ENCODE measurements at regions not wholly inside any gene's neighbourhood (a gene's known extent, or its start where the extent isn't known, plus 50 kb on each side); places are given as distances from the start of the nearest gene placed in this dataset.
"Not testable (repeated sequence)": the region's sequence is repeated elsewhere in the genome, so short reads cannot be mapped to it uniquely, and the experiment has no call there.

DNA sequence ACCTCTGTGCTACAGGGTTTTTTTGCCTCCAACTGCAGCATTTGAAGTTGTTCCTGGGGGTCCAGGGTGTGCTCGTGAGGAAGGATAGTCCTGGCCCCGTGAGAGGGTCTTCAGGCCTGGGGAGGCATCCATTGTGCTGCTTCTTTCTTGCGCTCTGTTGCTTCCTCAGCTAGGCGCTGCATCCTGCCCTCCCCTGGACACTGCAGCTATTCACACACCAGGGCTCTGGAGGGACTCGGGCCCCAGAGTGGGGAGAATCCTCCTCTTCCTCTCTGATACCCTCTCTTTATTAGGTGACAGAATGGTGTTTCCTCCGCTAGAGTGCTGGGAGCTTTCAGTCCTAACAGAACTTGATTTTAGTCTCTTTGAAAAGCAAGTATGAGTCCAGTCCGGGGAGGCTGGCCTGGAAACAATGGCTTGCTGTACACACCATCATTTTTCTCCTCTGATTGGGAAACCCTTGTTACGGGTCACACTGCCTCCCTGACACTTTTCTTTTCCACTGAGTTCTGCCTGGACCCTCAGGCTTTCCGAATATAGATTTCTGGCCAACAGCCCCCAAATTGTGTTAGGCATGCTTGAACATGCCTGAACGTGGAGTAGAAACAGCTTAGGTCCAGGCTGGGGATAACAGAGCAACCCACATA, 81.4 kb upstream of the ELAC2 start:
- intact Hi-C loops (cut with DNase I, micrococcal nuclease): no loop called here
- Mint-ChIP-seq H3K27me3 (no peaks in the 10 kb centered on the region), H3K4me1 (no peaks in the 10 kb centered on the region), H3K27ac (no peak overlapping the region), H3K36me3 (ENCODE audit: low read depth) (no peaks in the 10 kb centered on the region), H3K4me3 (no peak overlapping the region), H3K9me3 (ENCODE audit: low read depth) (no peaks in the 10 kb centered on the region)
- CTCF ChIA-PET: interaction anchor here (0.7 kb wide), 1 partner anchor 1674 kb away, joined by 3 read pairs; no protein-coding TSS in a partner anchor
- no peak for ATAC-seq
- no peak for DNase-seq
- POLR2A ChIA-PET: no interaction called here

DNA sequence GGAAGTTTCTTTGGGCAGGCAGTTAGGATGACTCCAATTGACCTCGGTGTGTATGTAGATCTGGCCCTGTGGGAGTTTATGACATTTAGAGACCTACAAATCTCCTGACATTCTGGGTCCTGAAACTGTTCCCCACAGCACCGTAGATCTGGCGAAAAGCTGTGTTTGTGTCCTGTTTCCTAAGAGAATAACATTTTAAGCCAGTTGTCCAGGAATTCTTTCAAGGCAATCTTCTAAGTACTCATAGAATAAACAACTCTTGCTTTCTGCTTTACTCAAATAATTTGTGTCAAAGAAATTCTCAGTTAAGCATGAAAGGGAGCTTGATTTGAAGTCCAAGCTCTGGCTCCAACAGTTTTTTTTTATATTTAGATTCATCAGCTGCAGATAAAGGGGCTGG, 78.5 kb upstream of the ELAC2 start:
- H3K27me3 Mint-ChIP-seq: no peaks in the 10 kb centered on the region
- ChIA-PET CTCF (interaction anchor here (1.1 kb wide), 1 partner anchor 11 kb away, joined by 3 read pairs; no protein-coding TSS in a partner anchor), POLR2A (no interaction called here)
- DNase-seq: no peak
- H3K36me3 Mint-ChIP-seq (ENCODE audit: low read depth): no peaks in the 10 kb centered on the region
- no peak for ATAC-seq
- intact Hi-C loops (cut with DNase I, micrococcal nuclease): no loop called here
- no peak overlapping the region for H3K27ac Mint-ChIP-seq
- H3K9me3 Mint-ChIP-seq (ENCODE audit: low read depth): no peaks in the 10 kb centered on the region
- no peak overlapping the region for H3K4me3 Mint-ChIP-seq
- no peaks in the 10 kb centered on the region for H3K4me1 Mint-ChIP-seq

DNA sequence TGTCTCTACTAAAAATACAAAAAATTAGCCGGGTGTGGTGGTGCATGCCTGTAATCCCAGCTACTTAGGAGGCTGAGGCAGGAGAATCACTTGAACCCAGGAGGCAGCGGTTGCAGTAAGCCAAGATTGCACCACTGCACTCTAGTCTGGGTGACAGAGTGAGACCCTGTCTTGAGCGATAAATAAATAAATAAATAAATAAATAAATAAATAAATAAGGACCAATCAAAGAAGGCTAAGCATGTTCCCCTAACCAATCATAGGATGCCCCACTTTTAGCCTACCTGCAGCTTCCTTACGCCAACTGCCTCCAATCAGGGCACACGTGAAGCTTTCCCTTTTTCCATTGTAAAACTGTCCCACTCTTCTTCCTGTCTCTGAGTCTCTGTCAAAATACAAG, 74.2 kb upstream of the ELAC2 start:
- H3K36me3 Mint-ChIP-seq (ENCODE audit: low read depth); DNase-seq; ATAC-seq; intact Hi-C loops (cut with DNase I, micrococcal nuclease); H3K27me3 Mint-ChIP-seq; H3K4me3 Mint-ChIP-seq; H3K9me3 Mint-ChIP-seq (ENCODE audit: low read depth); H3K4me1 Mint-ChIP-seq; H3K27ac Mint-ChIP-seq; POLR2A ChIA-PET: not testable (repeated sequence)
- CTCF ChIA-PET: interaction anchor here (0.7 kb wide), 1 partner anchor 1835 kb away, joined by 3 read pairs; no protein-coding TSS in a partner anchor

DNA sequence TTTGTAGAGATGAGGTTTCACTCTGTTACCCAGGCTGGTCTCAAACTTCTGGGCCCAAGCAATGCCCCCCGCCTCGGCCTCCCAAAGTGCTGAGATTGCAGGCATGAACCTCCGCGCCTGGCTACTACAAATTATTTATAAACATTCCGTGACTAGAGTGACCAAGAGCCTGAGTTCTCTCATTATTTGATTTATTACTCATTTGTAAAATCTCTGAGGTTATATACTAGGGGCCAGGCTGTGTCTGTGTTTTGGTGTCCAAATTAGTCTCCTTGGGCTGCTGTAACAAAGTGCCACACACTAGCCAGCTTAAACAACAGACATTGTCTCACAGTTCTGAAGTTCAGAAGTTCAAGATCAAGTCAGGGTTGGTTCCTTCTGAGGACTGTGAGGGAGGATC, 70.8 kb upstream of the ELAC2 start:
- ChIA-PET POLR2A (no interaction called here), CTCF (no interaction called here)
- Mint-ChIP-seq H3K27ac (no peak overlapping the region), H3K4me3 (no peak overlapping the region), H3K27me3 (peaks cover 3% of the 10 kb centered on the region), H3K36me3 (ENCODE audit: low read depth) (no peaks in the 10 kb centered on the region), H3K4me1 (peaks cover 12% of the 10 kb centered on the region), H3K9me3 (ENCODE audit: low read depth) (no peaks in the 10 kb centered on the region)
- ATAC-seq (no peak), DNase-seq (no peak)
- intact Hi-C loops (cut with DNase I, micrococcal nuclease): no loop called here

- ATAC-seq (no peak), DNase-seq (no peak)
- Mint-ChIP-seq H3K27me3 (peaks cover 3% of the 10 kb centered on the region), H3K36me3 (ENCODE audit: low read depth) (no peaks in the 10 kb centered on the region), H3K9me3 (ENCODE audit: low read depth) (no peaks in the 10 kb centered on the region), H3K4me1 (peaks cover 12% of the 10 kb centered on the region), H3K4me3 (no peak overlapping the region), H3K27ac (no peak overlapping the region)
- CTCF ChIA-PET: no interaction called here
- POLR2A ChIA-PET: no interaction called here
- intact Hi-C loops (cut with DNase I, micrococcal nuclease): no loop called here
These were observed 70.0 kb upstream of the ELAC2 start for GRCh38 chr17:13087802-13088201.

DNA sequence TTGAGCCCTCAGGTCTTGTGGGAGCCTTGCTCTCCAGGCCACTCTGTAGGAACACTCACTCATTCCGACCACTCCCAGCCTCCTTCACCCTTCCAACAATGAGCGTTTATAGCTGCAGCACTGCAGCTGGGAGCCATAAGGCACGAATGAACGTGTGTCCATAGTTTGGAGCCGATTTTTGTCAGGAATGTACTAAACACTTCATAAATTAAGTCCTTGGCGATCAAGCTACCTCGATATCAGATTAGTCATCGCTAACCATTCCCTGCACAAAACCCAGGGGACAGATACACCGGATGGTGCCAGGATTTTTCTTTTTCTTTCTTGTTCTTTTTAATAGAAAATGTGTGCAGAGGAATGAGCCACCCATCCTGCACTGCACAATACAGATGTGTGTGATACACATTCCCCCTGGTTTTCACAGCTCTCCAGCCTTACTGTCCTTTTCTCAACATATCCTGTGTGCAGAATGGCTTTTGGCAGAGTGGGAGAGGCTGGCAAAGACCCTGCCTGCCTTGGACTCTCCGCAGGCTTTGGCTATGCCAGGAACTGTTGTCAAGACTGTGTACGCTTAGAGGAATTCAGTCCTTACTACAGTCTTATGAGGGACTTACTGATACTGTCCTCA, 68.4 kb upstream of the ELAC2 start:
- Mint-ChIP-seq H3K27ac (no peak overlapping the region), H3K36me3 (ENCODE audit: low read depth) (no peaks in the 10 kb centered on the region), H3K4me1 (peaks cover 12% of the 10 kb centered on the region), H3K9me3 (ENCODE audit: low read depth) (no peaks in the 10 kb centered on the region), H3K4me3 (no peak overlapping the region), H3K27me3 (peaks cover 3% of the 10 kb centered on the region)
- DNase-seq (no peak), ATAC-seq (no peak)
- ChIA-PET POLR2A (no interaction called here), CTCF (interaction anchor here (1.2 to 1.3 kb wide), 2 partner anchors 10 to 68 kb away, joined by 3 to 4 read pairs; partner anchors contain the start of gene ELAC2)
- intact Hi-C loops (cut with DNase I, micrococcal nuclease): no loop called here

DNA sequence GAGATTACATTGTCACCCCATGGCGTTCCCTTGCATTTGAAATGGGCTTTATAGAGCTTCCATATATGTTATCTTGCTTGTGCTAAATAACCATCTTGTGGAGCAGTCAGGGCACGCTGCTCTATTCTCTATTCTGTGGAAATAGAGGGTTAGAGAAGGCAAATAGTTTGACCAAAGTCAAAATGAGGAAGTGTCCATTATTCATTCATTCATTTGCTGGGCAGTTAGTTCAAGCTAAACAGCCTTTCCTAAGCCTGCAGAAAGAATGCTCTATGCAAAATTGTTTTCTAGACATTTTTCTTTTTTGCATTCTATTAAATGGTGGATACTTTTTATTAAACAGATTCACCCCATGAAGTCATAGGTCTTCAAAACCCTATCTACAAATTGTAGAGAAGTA, 67.8 kb upstream of the ELAC2 start:
- ChIA-PET POLR2A (no interaction called here), CTCF (interaction anchor here (1.2 to 1.3 kb wide), 2 partner anchors 11 to 67 kb away, joined by 3 to 4 read pairs; partner anchors contain the start of gene ELAC2)
- no peaks in the 10 kb centered on the region for H3K36me3 Mint-ChIP-seq (ENCODE audit: low read depth)
- no peak overlapping the region for H3K4me3 Mint-ChIP-seq
- peaks cover 3% of the 10 kb centered on the region for H3K27me3 Mint-ChIP-seq
- H3K4me1 Mint-ChIP-seq: peaks cover 12% of the 10 kb centered on the region
- ATAC-seq (no peak), DNase-seq (no peak)
- H3K9me3 Mint-ChIP-seq (ENCODE audit: low read depth): no peaks in the 10 kb centered on the region
- intact Hi-C loops (cut with DNase I, micrococcal nuclease): no loop called here
- no peak overlapping the region for H3K27ac Mint-ChIP-seq

DNA sequence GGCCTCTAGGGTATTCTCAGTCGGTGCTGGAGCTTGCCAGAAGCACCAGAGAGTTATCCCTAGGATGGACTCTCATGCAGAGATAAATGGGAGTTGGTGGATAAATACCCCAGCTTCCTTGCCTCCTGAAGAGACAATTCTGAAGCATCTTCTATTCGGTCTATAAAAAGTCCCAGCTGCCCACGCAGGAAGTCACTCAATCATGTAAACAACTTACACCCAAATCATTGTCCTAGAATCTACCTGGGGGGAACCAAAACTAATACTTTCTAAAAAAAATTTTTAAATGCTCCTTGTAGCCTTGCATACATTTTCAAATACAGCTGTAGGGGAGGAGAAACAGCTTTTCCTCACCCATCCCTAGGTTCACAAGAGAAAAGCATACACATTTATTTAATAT, 66.6 kb upstream of the ELAC2 start:
- CTCF ChIA-PET: no interaction called here
- DNase-seq: no peak

DNA sequence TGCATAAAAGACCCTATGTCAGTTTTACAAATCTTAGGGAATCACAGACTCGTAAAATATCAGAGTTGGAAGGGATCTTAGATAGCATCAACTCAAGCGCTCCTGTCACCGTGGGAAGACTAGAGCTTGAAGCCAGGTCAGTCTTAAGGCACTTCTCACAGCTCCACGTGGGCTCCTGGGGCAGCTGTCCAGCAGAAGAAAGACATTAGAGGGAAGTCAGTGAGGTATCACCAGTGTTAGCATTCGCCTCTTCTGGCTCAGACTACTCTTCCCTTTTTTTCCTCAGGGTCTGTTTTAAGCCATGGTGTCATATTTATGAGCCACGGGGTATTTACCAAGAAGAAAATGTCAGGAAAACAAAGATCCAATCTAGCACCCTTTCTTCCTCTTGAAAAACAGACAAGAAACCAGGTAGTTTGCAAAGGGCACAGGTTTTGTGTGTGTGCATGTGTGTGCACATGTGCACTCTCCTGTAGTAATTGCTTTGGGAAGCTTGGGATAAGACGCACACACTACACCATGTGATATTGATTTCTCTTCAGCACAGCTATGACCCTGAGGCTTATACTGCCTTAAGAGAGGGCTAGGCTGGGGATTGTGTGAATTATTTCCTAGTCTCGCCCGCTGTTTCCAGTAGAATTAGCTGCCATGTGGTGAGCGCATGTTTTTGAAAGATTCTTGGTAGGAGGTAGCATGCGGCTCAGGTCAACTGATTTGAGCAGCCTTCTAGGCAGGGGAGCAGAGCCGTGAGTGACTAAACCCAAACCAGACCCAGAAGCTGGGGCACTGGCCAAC, 61.0 kb upstream of the ELAC2 start:
- intact Hi-C loops (cut with DNase I, micrococcal nuclease): no loop called here
- CTCF ChIA-PET: no interaction called here

More for the DNA sequence above, 66.6 kb upstream of the ELAC2 start:
- H3K4me3 Mint-ChIP-seq: no peak overlapping the region
- no peak for ATAC-seq
- peaks cover 1% of the 10 kb centered on the region for H3K27me3 Mint-ChIP-seq
- no peaks in the 10 kb centered on the region for H3K9me3 Mint-ChIP-seq (ENCODE audit: low read depth)
- H3K4me1 Mint-ChIP-seq: peaks cover 12% of the 10 kb centered on the region
- intact Hi-C loops (cut with DNase I, micrococcal nuclease): no loop called here
- H3K27ac Mint-ChIP-seq: no peak overlapping the region
- no peaks in the 10 kb centered on the region for H3K36me3 Mint-ChIP-seq (ENCODE audit: low read depth)
- POLR2A ChIA-PET: no interaction called here

GRCh38 chr17:13076905-13077304, 59.1 kb upstream of the ELAC2 start:
- H3K4me3 Mint-ChIP-seq: no peak overlapping the region
- ATAC-seq: no peak
- no peak for DNase-seq
- H3K27ac Mint-ChIP-seq: no peak overlapping the region
- H3K36me3 Mint-ChIP-seq (ENCODE audit: low read depth): no peaks in the 10 kb centered on the region
- no peaks in the 10 kb centered on the region for H3K4me1 Mint-ChIP-seq
- no peaks in the 10 kb centered on the region for H3K9me3 Mint-ChIP-seq (ENCODE audit: low read depth)
- ChIA-PET POLR2A (interaction anchor here (0.6 kb wide), 1 partner anchor 18 kb away, joined by 3 read pairs; no protein-coding TSS in a partner anchor), CTCF (no interaction called here)
- intact Hi-C loops (cut with DNase I, micrococcal nuclease): no loop called here
- peaks cover 3% of the 10 kb centered on the region for H3K27me3 Mint-ChIP-seq

More for the DNA sequence above, 61.0 kb upstream of the ELAC2 start:
- Mint-ChIP-seq H3K4me3 (no peak overlapping the region), H3K9me3 (ENCODE audit: low read depth) (no peaks in the 10 kb centered on the region), H3K27me3 (no peaks in the 10 kb centered on the region), H3K4me1 (no peaks in the 10 kb centered on the region), H3K27ac (no peak overlapping the region), H3K36me3 (ENCODE audit: low read depth) (no peaks in the 10 kb centered on the region)
- DNase-seq (no peak), ATAC-seq (no peak)
- POLR2A ChIA-PET: no interaction called here

GRCh38 chr17:13074026-13074425, 56.2 kb upstream of the ELAC2 start:
- Mint-ChIP-seq H3K36me3 (ENCODE audit: low read depth) (no peaks in the 10 kb centered on the region), H3K27me3 (peaks cover 3% of the 10 kb centered on the region), H3K9me3 (ENCODE audit: low read depth) (no peaks in the 10 kb centered on the region), H3K27ac (no peak overlapping the region), H3K4me1 (no peaks in the 10 kb centered on the region), H3K4me3 (no peak overlapping the region)
- intact Hi-C loops (cut with DNase I, micrococcal nuclease): no loop called here
- POLR2A ChIA-PET: no interaction called here
- CTCF ChIA-PET: no interaction called here
- ATAC-seq (no peak), DNase-seq (no peak)

DNA sequence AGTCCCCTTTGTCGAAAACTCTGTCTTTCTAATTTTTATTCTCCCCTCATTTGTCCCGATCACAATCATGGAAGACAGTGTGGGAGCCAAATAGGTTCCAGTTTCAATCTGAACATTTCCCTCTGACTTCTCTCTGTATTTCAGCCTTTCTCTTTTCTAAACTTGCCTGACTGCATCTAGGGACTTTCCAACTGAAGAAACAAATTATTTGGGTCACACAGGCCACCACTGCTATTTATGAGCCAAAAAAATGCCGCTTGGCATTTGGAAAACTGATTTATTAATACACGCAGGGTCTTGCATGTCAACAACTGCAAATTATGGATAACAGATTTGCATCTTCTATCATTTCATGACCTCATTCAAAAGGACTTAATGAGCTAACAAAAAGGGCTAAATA, 55.2 kb upstream of the ELAC2 start:
- ChIA-PET CTCF (no interaction called here), POLR2A (no interaction called here)
- Mint-ChIP-seq H3K9me3 (ENCODE audit: low read depth) (no peaks in the 10 kb centered on the region), H3K4me3 (no peak overlapping the region), H3K36me3 (ENCODE audit: low read depth) (no peaks in the 10 kb centered on the region), H3K27me3 (peaks cover 3% of the 10 kb centered on the region), H3K27ac (no peak overlapping the region), H3K4me1 (no peaks in the 10 kb centered on the region)
- intact Hi-C loops (cut with DNase I, micrococcal nuclease): no loop called here
- DNase-seq: no peak
- no peak for ATAC-seq
